Endodermal cell (in vitro differentiated cells): ENCODE measurements at regions not wholly inside any gene's neighbourhood (a gene's known extent, or its start where the extent isn't known, plus 50 kb on each side); places are given as distances from the start of the nearest gene placed in this dataset.

ENCODE experiments used
- DNase-seq: peaks from one replicate; pipeline ENCODE4 v3.0.0-alpha.2; 2017
- H3K27ac ChIP-seq: 2 replicates; pipeline ENCODE4 v1.5.1; 2013; ENCODE audit warnings: mild to moderate bottlenecking, low read depth, low read length, moderate library complexity
- H3K27me3 ChIP-seq: 2 replicates; pipeline ENCODE4 v1.6.1; 2013; ENCODE audit warnings: mild to moderate bottlenecking, low read length, moderate library complexity; ENCODE audit not compliant: insufficient read depth, control insufficient read depth, poor library complexity, severe bottlenecking
- H3K36me3 ChIP-seq: 2 replicates; pipeline ENCODE4 v1.7.0; 2013; ENCODE audit warnings: mild to moderate bottlenecking, low read length, moderate library complexity; ENCODE audit not compliant: control insufficient read depth, insufficient read depth
- H3K4me1 ChIP-seq: one replicate; pipeline ENCODE4 v1.7.0; 2013; ENCODE audit warnings: low read length; ENCODE audit not compliant: control insufficient read depth, insufficient read depth
- H3K4me3 ChIP-seq: 2 replicates; pipeline ENCODE4 v1.5.1; 2013; ENCODE audit warnings: mild to moderate bottlenecking, low read length, moderate library complexity
- H3K9ac ChIP-seq: 2 replicates; pipeline ENCODE4 v1.6.1; 2013; ENCODE audit warnings: mild to moderate bottlenecking, low read length, moderate library complexity; ENCODE audit not compliant: poor library complexity, severe bottlenecking; ENCODE audit errors: extremely low read depth
- H3K9me3 ChIP-seq: 2 replicates; pipeline ENCODE4 v1.6.1; 2013; ENCODE audit warnings: mild to moderate bottlenecking, low read length, moderate library complexity; ENCODE audit not compliant: control insufficient read depth
- H3K27ac Mint-ChIP-seq: 2 replicates; pipeline ENCODE4 v1.8.0; 2020; ENCODE audit warnings: mixed read lengths
- H3K27me3 Mint-ChIP-seq: 2 replicates; pipeline ENCODE4 v1.8.0; 2021; ENCODE audit warnings: mild to moderate bottlenecking, mixed read lengths; ENCODE audit not compliant: insufficient read depth
- H3K36me3 Mint-ChIP-seq: 2 replicates; pipeline ENCODE4 v1.8.0; 2020; ENCODE audit warnings: low read depth, mixed read lengths
- H3K4me1 Mint-ChIP-seq: 2 replicates; pipeline ENCODE4 v1.8.0; 2020; ENCODE audit warnings: mixed read lengths
- H3K4me3 Mint-ChIP-seq: 2 replicates; pipeline ENCODE4 v1.8.0; 2020; ENCODE audit warnings: mild to moderate bottlenecking, moderate library complexity, mixed read lengths
- H3K9me3 Mint-ChIP-seq: 2 replicates; pipeline ENCODE4 v1.8.0; 2020; ENCODE audit warnings: mild to moderate bottlenecking, mixed read lengths
- WGBS, 2 experiments: methylation state at CpG; one replicate each; pipeline versions ENCODE4 v1.1.5 to v1.1.7; 2013; ENCODE audit warnings: missing lambda C conversion rate in 2 of 2, mixed read lengths in 1 of 2; ENCODE audit not compliant: insufficient coverage in 1 of 2, insufficient read length in 1 of 2; 5-methylcytosine and 5-hydroxymethylcytosine counted together
- TF ChIP-seq, protein P1 (sequence below): fragments of 200-600 bp; sonication (generic); conservative IDR thresholded peaks from 2 replicates; pipeline ENCODE4 v1.5.0; 2021; ENCODE audit warnings: antibody characterized with exemption, mild to moderate bottlenecking

DNA sequence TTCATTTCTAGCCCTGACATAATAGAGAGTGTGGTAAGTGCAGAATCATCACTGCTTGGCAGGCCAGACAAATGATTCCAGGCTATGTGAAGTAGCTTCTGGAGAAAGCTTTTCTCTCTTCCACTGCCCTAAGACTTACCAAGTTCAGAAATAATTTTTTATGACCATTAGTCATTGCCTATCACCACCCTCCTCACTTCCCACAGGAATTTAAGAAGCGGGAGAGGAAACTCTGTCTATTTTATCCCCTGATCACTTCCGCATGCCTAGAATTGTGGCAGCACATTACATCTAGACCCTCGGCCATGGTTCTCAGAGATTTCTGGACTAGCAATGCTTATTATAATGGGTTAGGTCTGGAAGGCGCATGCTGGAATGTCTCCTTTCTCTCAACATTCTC is 397.8 kb upstream of the NR2F2 start:
- no peak overlapping the region for H3K4me3 Mint-ChIP-seq
- no peak overlapping the region for H3K27ac Mint-ChIP-seq
- TF ChIP-seq, protein P1, sequence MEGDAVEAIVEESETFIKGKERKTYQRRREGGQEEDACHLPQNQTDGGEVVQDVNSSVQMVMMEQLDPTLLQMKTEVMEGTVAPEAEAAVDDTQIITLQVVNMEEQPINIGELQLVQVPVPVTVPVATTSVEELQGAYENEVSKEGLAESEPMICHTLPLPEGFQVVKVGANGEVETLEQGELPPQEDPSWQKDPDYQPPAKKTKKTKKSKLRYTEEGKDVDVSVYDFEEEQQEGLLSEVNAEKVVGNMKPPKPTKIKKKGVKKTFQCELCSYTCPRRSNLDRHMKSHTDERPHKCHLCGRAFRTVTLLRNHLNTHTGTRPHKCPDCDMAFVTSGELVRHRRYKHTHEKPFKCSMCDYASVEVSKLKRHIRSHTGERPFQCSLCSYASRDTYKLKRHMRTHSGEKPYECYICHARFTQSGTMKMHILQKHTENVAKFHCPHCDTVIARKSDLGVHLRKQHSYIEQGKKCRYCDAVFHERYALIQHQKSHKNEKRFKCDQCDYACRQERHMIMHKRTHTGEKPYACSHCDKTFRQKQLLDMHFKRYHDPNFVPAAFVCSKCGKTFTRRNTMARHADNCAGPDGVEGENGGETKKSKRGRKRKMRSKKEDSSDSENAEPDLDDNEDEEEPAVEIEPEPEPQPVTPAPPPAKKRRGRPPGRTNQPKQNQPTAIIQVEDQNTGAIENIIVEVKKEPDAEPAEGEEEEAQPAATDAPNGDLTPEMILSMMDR: no peak
- Histone ChIP-seq H3K9me3 (no peaks in the 10 kb centered on the region), H3K36me3 (no peaks in the 10 kb centered on the region), H3K9ac (no peak overlapping the region), H3K27me3 (no peaks in the 10 kb centered on the region), H3K27ac (no peak overlapping the region), H3K4me1 (peaks cover 18% of the 10 kb centered on the region), H3K4me3 (no peak overlapping the region)
- H3K4me1 Mint-ChIP-seq: peaks cover 12% of the 10 kb centered on the region
- H3K27me3 Mint-ChIP-seq: peaks cover 26% of the 10 kb centered on the region
- WGBS, 2 experiments: 92 to 98% methylated on average over 2 to 4 of the region's 4 CpGs
- no peaks in the 10 kb centered on the region for H3K9me3 Mint-ChIP-seq
- H3K36me3 Mint-ChIP-seq: no peaks in the 10 kb centered on the region
- DNase-seq: no peak

DNA sequence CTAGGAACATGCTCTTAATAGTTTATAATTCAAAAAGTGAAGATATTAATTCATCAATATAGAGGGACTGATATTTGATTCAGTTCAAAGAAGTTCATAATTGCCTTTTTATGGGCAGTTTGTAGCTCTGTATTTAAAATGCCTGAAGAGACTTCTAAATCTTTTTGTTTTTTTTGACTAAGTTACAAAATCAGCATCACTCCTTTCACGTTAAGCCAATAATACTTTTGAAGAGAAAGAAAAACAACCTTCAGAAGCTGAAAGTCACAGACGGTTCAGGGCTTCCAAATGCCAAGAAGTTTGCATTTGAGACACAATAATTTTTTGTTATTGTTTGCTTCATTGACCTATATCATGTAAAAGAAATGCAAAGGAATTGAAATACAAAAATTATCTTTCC is 394.6 kb upstream of the NR2F2 start:
- Mint-ChIP-seq H3K4me1 (peaks cover 5% of the 10 kb centered on the region), H3K9me3 (no peaks in the 10 kb centered on the region), H3K36me3 (no peaks in the 10 kb centered on the region), H3K27ac (no peak overlapping the region), H3K27me3 (peaks cover 16% of the 10 kb centered on the region), H3K4me3 (no peak overlapping the region)
- no peak for DNase-seq
- TF ChIP-seq, protein P1: no peak
- Histone ChIP-seq H3K4me1 (peaks cover 12% of the 10 kb centered on the region), H3K9me3 (no peaks in the 10 kb centered on the region), H3K4me3 (no peak overlapping the region), H3K27ac (no peak overlapping the region), H3K36me3 (no peaks in the 10 kb centered on the region), H3K9ac (no peak overlapping the region), H3K27me3 (no peaks in the 10 kb centered on the region)
- WGBS, 2 experiments: 100% methylated on average over 2 of the region's 2 CpGs; no CpG with 5 or more reads in 1 of the 2 experiments

DNA sequence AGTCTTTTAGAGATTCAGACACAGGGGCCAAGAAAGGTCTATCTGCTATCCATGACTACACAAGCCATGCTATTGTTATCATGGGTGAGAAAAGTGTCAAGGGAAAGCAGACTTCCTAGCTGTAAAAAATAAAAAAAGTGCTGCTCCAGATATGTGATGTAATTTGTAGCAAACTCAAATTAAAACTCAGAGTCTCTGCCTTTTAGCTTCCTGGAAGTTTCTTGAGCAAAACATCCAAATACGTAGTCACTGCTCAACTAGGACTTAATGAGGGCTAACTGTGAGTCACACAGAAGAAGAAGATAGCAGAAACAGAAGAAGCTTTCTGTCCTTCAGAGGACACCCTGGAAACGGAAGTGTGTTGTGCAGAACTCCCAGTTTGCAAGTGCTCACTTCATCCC is 393.4 kb upstream of the NR2F2 start:
- Mint-ChIP-seq H3K27ac (no peak overlapping the region), H3K27me3 (peaks cover 16% of the 10 kb centered on the region), H3K4me3 (no peak overlapping the region), H3K36me3 (no peaks in the 10 kb centered on the region), H3K9me3 (no peaks in the 10 kb centered on the region), H3K4me1 (no peaks in the 10 kb centered on the region)
- no peaks in the 10 kb centered on the region for H3K27me3 ChIP-seq
- no peak overlapping the region for H3K9ac ChIP-seq
- DNase-seq: no peak
- H3K9me3 ChIP-seq: peaks cover 4% of the 10 kb centered on the region
- no peaks in the 10 kb centered on the region for H3K36me3 ChIP-seq
- no peak overlapping the region for H3K27ac ChIP-seq
- TF ChIP-seq, protein P1: no peak
- WGBS, 2 experiments: 91 to 100% methylated on average over 2 of the region's 2 CpGs
- H3K4me1 ChIP-seq: peaks cover under 1% of the 10 kb centered on the region
- no peak overlapping the region for H3K4me3 ChIP-seq
